HepG2 (cell line): ENCODE measurements at regions not wholly inside any gene's neighbourhood (a gene's known extent, or its start where the extent isn't known, plus 50 kb on each side); places are given as distances from the start of the nearest gene placed in this dataset.

Experiments
- ATAC-seq: fragments of 200-7000 bp; cut with Tn5 transposase; 3 replicates; pipeline ENCODE4 v1.9.1; 2020; ENCODE audit warnings: mild to moderate bottlenecking, moderate library complexity
- BruUV-seq: library from RNA; stranded (reverse); fragments of 400-500 nt; replicated peaks from 2 replicates; lab custom pipeline; 2021; lab: Mats Ljungman, UMichigan
- CTCF ChIA-PET: fragments of 300-600 bp; formaldehyde crosslinking; extraction: SDS; loops from one replicate; lab custom pipeline; 2021; ENCODE audit warnings: low total read pairs, inconsistent platforms, low intra/inter-chr PET ratio; lab: Yijun Ruan, JAX
- POLR2A ChIA-PET: fragments of 350-600 bp; sonication (Branson Sonifier 250); formaldehyde crosslinking; loops from one replicate; lab custom pipeline; 2020; ENCODE audit warnings: antibody characterized with exemption, inconsistent platforms; lab: Yijun Ruan, JAX
- DNase-seq: peaks from one replicate; pipeline ENCODE4 v3.0.0-alpha.2; 2015; ENCODE audit warnings: low spot score
- FAIRE-seq: peaks from 3 replicates; lab custom pipeline; 2011; peaks lifted over from hg19 to GRCh38; lab: Jason Lieb, UNC
- H2AFZ ChIP-seq: one replicate; pipeline ENCODE4 v1.6.1; 2011; ENCODE audit warnings: low read length, inconsistent platforms
- H3K27ac ChIP-seq: fragments of 300-600 bp; 3 replicates; pipeline ENCODE4 v1.8.0; 2011; ENCODE audit warnings: mixed run types, mild to moderate bottlenecking, mixed read lengths, low read length, inconsistent platforms; ENCODE audit not compliant: insufficient read depth; ENCODE audit errors: extremely low read length
- H3K27me3 ChIP-seq, 2 experiments: fragments of 200-600 bp in 1 of 2; 2 replicates in 1 of 2; 3 replicates in 1 of 2; pipeline versions ENCODE4 v1.6.0 to v1.8.0; 2011; ENCODE audit warnings: low read length in 2 of 2, mild to moderate bottlenecking in 2 of 2, moderate library complexity in 2 of 2, inconsistent platforms in 1 of 2; ENCODE audit not compliant: insufficient read depth in 2 of 2, control insufficient read depth in 1 of 2
- H3K36me3 ChIP-seq, 2 experiments: fragments of 200-600 bp in 1 of 2; replicated peaks in 1 of 2; 2 replicates in 1 of 2; 3 replicates in 1 of 2; pipeline versions ENCODE4 v1.5.1 to v1.8.0; 2011; ENCODE audit warnings: low read length in 2 of 2, inconsistent platforms in 1 of 2; ENCODE audit not compliant: insufficient read depth in 2 of 2, control insufficient read depth in 1 of 2
- H3K4me1 ChIP-seq: 2 replicates; pipeline ENCODE4 v1.5.1; 2012; ENCODE audit warnings: low read length, inconsistent platforms; ENCODE audit not compliant: insufficient read depth
- H3K4me2 ChIP-seq: 2 replicates; pipeline ENCODE4 v1.6.0; 2011; ENCODE audit warnings: low read depth, low read length, inconsistent platforms
- H3K4me3 ChIP-seq, 3 experiments: fragments of 200-600 bp in 1 of 3; sonication (generic), shearing (Covaris generic) in 1 of 3; replicated peaks in 1 of 3; 2 replicates each; pipeline ENCODE4 v1.5.1; 2011 to 2016; ENCODE audit warnings: low read length in 3 of 3, inconsistent platforms in 2 of 3, low read depth in 2 of 3, mild to moderate bottlenecking in 2 of 3, control low read depth in 1 of 3, mixed read lengths in 1 of 3; ENCODE audit not compliant: insufficient read depth in 1 of 3
- H3K79me2 ChIP-seq: one replicate; pipeline ENCODE4 v1.6.1; 2011; ENCODE audit warnings: low read length, inconsistent platforms; ENCODE audit not compliant: insufficient read depth
- H3K9ac ChIP-seq: 2 replicates; pipeline ENCODE4 v1.6.0; 2011; ENCODE audit warnings: mild to moderate bottlenecking, low read depth, low read length, inconsistent platforms; ENCODE audit not compliant: insufficient read depth
- H3K9me3 ChIP-seq: 2 replicates; pipeline ENCODE4 v1.5.1; 2012; ENCODE audit warnings: mild to moderate bottlenecking, low read length
- H4K20me1 ChIP-seq: 2 replicates; pipeline ENCODE4 v1.6.0; 2011; ENCODE audit warnings: inconsistent platforms, mild to moderate bottlenecking, low read length, moderate library complexity; ENCODE audit not compliant: insufficient read depth
- CBX2 ChIP-seq, 2 experiments: fragments of 200-600 bp in 1 of 2; sonication (generic); formaldehyde crosslinking in 1 of 2; IDR thresholded peaks; 2 replicates each; pipeline versions ENCODE4 v1.7.0 to v1.8.1; 2018 to 2022; ENCODE audit warnings: low read depth in 2 of 2, low read length in 1 of 2, mild to moderate bottlenecking in 1 of 2, missing genetic modification reagents in 1 of 2
- CENPT ChIP-seq: sonication (generic); formaldehyde crosslinking; IDR thresholded peaks from 2 replicates; pipeline ENCODE4 v1.8.0; 2022; ENCODE audit warnings: low read depth, mild to moderate bottlenecking, moderate library complexity, missing genetic modification reagents
- DMAP1 ChIP-seq: IDR thresholded peaks from 2 replicates; pipeline ENCODE4 v1.6.1; 2016
- DNMT1 ChIP-seq: sonication (generic); formaldehyde crosslinking; IDR thresholded peaks from 2 replicates; pipeline ENCODE4 v1.5.1; 2020; ENCODE audit warnings: mild to moderate bottlenecking, missing genetic modification reagents
- FLYWCH1 ChIP-seq: sonication (generic); formaldehyde crosslinking; IDR thresholded peaks from 2 replicates; pipeline ENCODE4 v1.8.1; 2023; ENCODE audit warnings: mild to moderate bottlenecking, missing genetic modification reagents
- FOXA3 ChIP-seq: IDR thresholded peaks from 2 replicates; pipeline ENCODE4 v1.6.1; 2016; ENCODE audit warnings: missing genetic modification reagents, missing compliant biosample characterization
- FOXC1 ChIP-seq: sonication (generic); formaldehyde crosslinking; IDR thresholded peaks from 2 replicates; pipeline ENCODE4 v1.8.0; 2022; ENCODE audit warnings: mild to moderate bottlenecking, missing genetic modification reagents, borderline replicate concordance
- GLMP ChIP-seq: sonication (generic); formaldehyde crosslinking; IDR thresholded peaks from 2 replicates; pipeline ENCODE4 v1.9.0; 2021; ENCODE audit warnings: missing genetic modification reagents, mild to moderate bottlenecking, borderline replicate concordance
- GPBP1L1 ChIP-seq: sonication (generic); formaldehyde crosslinking; IDR thresholded peaks from 2 replicates; pipeline ENCODE4 v1.5.0; 2020; ENCODE audit warnings: mild to moderate bottlenecking, missing genetic modification reagents
- LCORL ChIP-seq, 2 experiments: fragments of 450-650 bp in 1 of 2; sonication (generic) in 1 of 2; formaldehyde crosslinking in 1 of 2; IDR thresholded peaks; 2 replicates each; pipeline versions ENCODE4 v1.5.0 to v1.6.1; 2017 to 2020; ENCODE audit warnings: antibody characterized with exemption in 1 of 2, missing genetic modification reagents in 1 of 2
- MED13 ChIP-seq: sonication (generic); formaldehyde crosslinking; IDR thresholded peaks from 2 replicates; pipeline ENCODE4 v1.5.0; 2020; ENCODE audit warnings: missing genetic modification reagents
- NFIB ChIP-seq: sonication (generic); formaldehyde crosslinking; IDR thresholded peaks from 2 replicates; pipeline ENCODE4 v1.9.0; 2021; ENCODE audit warnings: missing genetic modification reagents, mild to moderate bottlenecking, borderline replicate concordance
- SKIL ChIP-seq: sonication (generic); formaldehyde crosslinking; IDR thresholded peaks from 2 replicates; pipeline ENCODE4 v1.8.0; 2022; ENCODE audit warnings: missing genetic modification reagents, mild to moderate bottlenecking, moderate library complexity, borderline replicate concordance
- ZFY ChIP-seq: sonication (generic); formaldehyde crosslinking; IDR thresholded peaks from 2 replicates; pipeline ENCODE4 v1.4.0; 2020; ENCODE audit warnings: missing genetic modification reagents
- ZNF12 ChIP-seq: sonication (generic); formaldehyde crosslinking; IDR thresholded peaks from 2 replicates; pipeline ENCODE4 v1.5.0; 2020; ENCODE audit warnings: missing genetic modification reagents
- ZNF451 ChIP-seq: sonication (generic); formaldehyde crosslinking; IDR thresholded peaks from 2 replicates; pipeline ENCODE4 v1.5.0; 2020; ENCODE audit warnings: mild to moderate bottlenecking, missing genetic modification reagents
- ZNF737 ChIP-seq: sonication (generic); formaldehyde crosslinking; IDR thresholded peaks from 2 replicates; pipeline ENCODE4 v1.5.0; 2020; ENCODE audit warnings: missing genetic modification reagents, mild to moderate bottlenecking, borderline replicate concordance
- WGBS: methylation state at CpG from one replicate; pipeline ENCODE4 v1.1.6; 2017; ENCODE audit warnings: low lambda C conversion rate; 5-methylcytosine and 5-hydroxymethylcytosine counted together
- in situ Hi-C: cut with HindIII; loops from 2 replicates; pipeline ENCODE4 v1.10.0; 2017; ENCODE audit warnings: low pct_unique_long_range_greater_than_20kb; ENCODE audit not compliant: extremely low pct_ligation_motif_present
- intact Hi-C: fragments of 100-400 bp; cut with micrococcal nuclease; formaldehyde crosslinking; loops from one replicate; pipeline ENCODE4 v1.10.0; 2022; ENCODE audit not compliant: unreplicated experiment

DNA sequence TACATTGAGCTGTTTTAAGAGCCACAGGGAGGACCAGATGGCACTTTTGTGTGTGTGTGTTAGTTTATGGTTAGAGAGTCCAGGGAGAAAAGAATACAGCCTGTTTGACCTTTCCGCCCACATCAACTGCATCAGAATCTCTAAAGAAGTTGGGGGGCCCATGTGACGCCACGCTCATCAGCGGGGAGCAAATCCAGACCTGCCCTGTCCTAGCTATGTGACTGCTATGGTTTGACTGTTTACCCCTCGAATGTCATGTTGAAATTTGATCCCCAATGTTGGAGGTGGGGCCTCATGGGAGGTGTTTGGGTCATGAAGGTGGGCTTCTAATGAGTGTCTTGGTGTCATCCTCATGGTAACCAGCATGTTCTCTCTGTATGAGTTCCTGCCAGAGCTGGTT is 128.0 kb downstream of the ADRA2A start:
- Histone ChIP-seq H3K4me1 (0 out of 2 replicates have a peak, but pooled peaks cover 4% of the 10 kb centered on the region), H3K4me2 (no peak overlapping the region), H3K79me2 (no peaks in the 10 kb centered on the region), H3K9ac (no peak overlapping the region), H2AFZ (no peak overlapping the region), H3K4me3 (no peak overlapping the region), H3K27me3 (no peaks in the 10 kb centered on the region), H3K9me3 (no peaks in the 10 kb centered on the region), H4K20me1 (no peaks in the 10 kb centered on the region), H3K27ac (no peak overlapping the region), H3K36me3 (no peaks in the 10 kb centered on the region)
- DNase-seq (no peak), ATAC-seq (no peak), FAIRE-seq (no peak)
- in situ Hi-C loops = no loop called here
- intact Hi-C loops = no loop called here
- TF ChIP-seq DMAP1 (CRISPR knock-in tag) (no peak), LCORL (IDR thresholded peaks at IDR 0.05) (no peak), LCORL (CRISPR knock-in tag; IDR thresholded peaks at IDR 0.05) (no peak), ZNF737 (CRISPR knock-in tag) (no peak), FLYWCH1 (CRISPR knock-in tag) (no peak), SKIL (CRISPR knock-in tag) (no peak), ZFY (CRISPR knock-in tag) (no peak), GLMP (CRISPR knock-in tag) (no peak), MED13 (CRISPR knock-in tag) (no peak), GPBP1L1 (CRISPR knock-in tag) (no peak), CENPT (no peak), FOXA3 (no peak), DNMT1 (CRISPR knock-in tag) (no peak), CBX2 (IDR thresholded peaks at IDR 0.05; ENCODE audit: low read depth, low read length) (no peak), CBX2 (CRISPR knock-in tag; IDR thresholded peaks at IDR 0.05; ENCODE audit: low read depth) (no peak), ZNF12 (no peak), ZNF451 (no peak), NFIB (CRISPR knock-in tag) (no peak), FOXC1 (CRISPR knock-in tag) (no peak)
- WGBS = 42% methylated on average over 2 of the region's 5 CpGs
- POLR2A ChIA-PET = no interaction called here
- no TSS peak for BruUV-seq
- CTCF ChIA-PET = no interaction called here
